K562 (cell line): ENCODE measurements at regions not wholly inside any gene's neighbourhood (a gene's known extent, or its start where the extent isn't known, plus 50 kb on each side); places are given as distances from the start of the nearest gene placed in this dataset.

Source experiments
- CTCF ChIP-seq, 3 experiments: IDR thresholded peaks in 2 of 3; conservative IDR thresholded peaks in 1 of 3; 2 replicates each; pipeline ENCODE4 v1.5.1; 2011 to 2012; ENCODE audit warnings: low read length in 3 of 3, mild to moderate bottlenecking in 3 of 3, control low read depth in 2 of 3, improper control_type of control experiment in 1 of 3, inconsistent platforms in 1 of 3, low read depth in 1 of 3, mixed read lengths in 1 of 3, moderate library complexity in 1 of 3; ENCODE audit not compliant: insufficient read depth in 2 of 3
- FOXA1 ChIP-seq: fragments of 450-650 bp; IDR thresholded peaks from 2 replicates; pipeline ENCODE4 v1.6.1; 2016; ENCODE audit warnings: mild to moderate bottlenecking, borderline replicate concordance
- LARP7 ChIP-seq: fragments of 450-650 bp; IDR thresholded peaks from 2 replicates; pipeline ENCODE4 v1.6.1; 2016
- LEF1 ChIP-seq: fragments of 450-650 bp; IDR thresholded peaks from 2 replicates; pipeline ENCODE4 v1.6.1; 2016; ENCODE audit warnings: mild to moderate bottlenecking
- NEUROD1 ChIP-seq: fragments of 150-350 bp; IDR thresholded peaks from 2 replicates; pipeline ENCODE4 v1.6.1; 2014; ENCODE audit warnings: borderline replicate concordance, low read length, low read depth; ENCODE audit not compliant: partially characterized antibody
- PHF21A ChIP-seq: fragments of 450-650 bp; IDR thresholded peaks from 2 replicates; pipeline ENCODE4 v1.6.1; 2017; ENCODE audit warnings: low read depth, borderline replicate concordance
- RAD21 ChIP-seq, 2 experiments: fragments of 250-450 bp in 1 of 2; fragments of 450-650 bp in 1 of 2; sonication (Bioruptor Pico) in 1 of 2; formaldehyde crosslinking in 1 of 2; IDR thresholded peaks in 1 of 2; conservative IDR thresholded peaks in 1 of 2; 2 replicates each; pipeline versions ENCODE4 v1.4.0 to v1.8.0; 2020 to 2022; ENCODE audit warnings: mild to moderate bottlenecking in 2 of 2, moderate library complexity in 1 of 2
- ZNF274 ChIP-seq: IDR thresholded peaks from 2 replicates; pipeline ENCODE4 v1.6.1; 2011; ENCODE audit warnings: low read depth, mild to moderate bottlenecking, low read length, moderate library complexity, borderline replicate concordance

DNA sequence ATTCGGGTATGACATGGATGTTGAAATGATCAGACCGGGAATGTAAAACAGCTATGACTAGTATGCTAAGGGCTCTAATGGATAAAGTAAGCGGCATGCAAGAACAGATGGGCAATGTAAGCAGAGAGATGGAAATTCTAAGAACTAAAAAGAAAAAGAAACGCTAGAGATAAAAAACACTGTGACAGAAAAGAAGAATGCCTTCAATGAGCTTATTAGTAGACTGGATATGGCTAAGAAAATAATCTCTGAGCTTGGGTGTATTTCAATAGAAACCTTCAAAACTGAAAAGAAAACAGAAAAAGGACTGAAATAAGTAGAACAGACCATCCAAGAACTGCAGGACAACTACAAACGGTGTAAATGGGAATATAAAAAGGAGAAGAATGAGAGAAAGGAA lies 101.2 kb downstream of the HES1 start:
- no peak for TF ChIP-seq CTCF (IDR thresholded peaks at IDR 0.05 in 2 of 3, conservative IDR thresholded peaks at IDR 0.05 in 1 of 3; ENCODE audit: insufficient read depth in 2 of 3, low read depth in 1 of 3, low read length in 3 of 3)
- TF ChIP-seq RAD21 (CRISPR knock-in tag; conservative IDR thresholded peaks at IDR 0.05 in 1 of 2, IDR thresholded peaks at IDR 0.05 in 1 of 2) = no peak
- no peak for TF ChIP-seq PHF21A
- no peak for TF ChIP-seq ZNF274
- TF ChIP-seq LEF1 = no peak
- no peak for TF ChIP-seq FOXA1
- TF ChIP-seq LARP7 = no peak
- TF ChIP-seq NEUROD1 = no peak
